ENCODE measurements at regions not wholly inside any gene's neighbourhood (a gene's known extent, or its start where the extent isn't known, plus 50 kb on each side); places are given as distances from the start of the nearest gene placed in this dataset.

- TF ChIP-seq EZH2phosphoT487 (IDR thresholded peaks at IDR 0.05; ENCODE audit: low read depth) (no peak), CTCF (IDR thresholded peaks at IDR 0.05; ENCODE audit: low read depth, low read length) (no peak)
Measured at GRCh38 chr1:199508653-199509052, 518.9 kb upstream of the NR5A2 start.

All from OCI-LY3 (cell line).